ENCODE measurements at regions not wholly inside any gene's neighbourhood (a gene's known extent, or its start where the extent isn't known, plus 50 kb on each side); places are given as distances from the start of the nearest gene placed in this dataset.
"Not testable (repeated sequence)": the region's sequence is repeated elsewhere in the genome, so short reads cannot be mapped to it uniquely, and the experiment has no call there.

DNA sequence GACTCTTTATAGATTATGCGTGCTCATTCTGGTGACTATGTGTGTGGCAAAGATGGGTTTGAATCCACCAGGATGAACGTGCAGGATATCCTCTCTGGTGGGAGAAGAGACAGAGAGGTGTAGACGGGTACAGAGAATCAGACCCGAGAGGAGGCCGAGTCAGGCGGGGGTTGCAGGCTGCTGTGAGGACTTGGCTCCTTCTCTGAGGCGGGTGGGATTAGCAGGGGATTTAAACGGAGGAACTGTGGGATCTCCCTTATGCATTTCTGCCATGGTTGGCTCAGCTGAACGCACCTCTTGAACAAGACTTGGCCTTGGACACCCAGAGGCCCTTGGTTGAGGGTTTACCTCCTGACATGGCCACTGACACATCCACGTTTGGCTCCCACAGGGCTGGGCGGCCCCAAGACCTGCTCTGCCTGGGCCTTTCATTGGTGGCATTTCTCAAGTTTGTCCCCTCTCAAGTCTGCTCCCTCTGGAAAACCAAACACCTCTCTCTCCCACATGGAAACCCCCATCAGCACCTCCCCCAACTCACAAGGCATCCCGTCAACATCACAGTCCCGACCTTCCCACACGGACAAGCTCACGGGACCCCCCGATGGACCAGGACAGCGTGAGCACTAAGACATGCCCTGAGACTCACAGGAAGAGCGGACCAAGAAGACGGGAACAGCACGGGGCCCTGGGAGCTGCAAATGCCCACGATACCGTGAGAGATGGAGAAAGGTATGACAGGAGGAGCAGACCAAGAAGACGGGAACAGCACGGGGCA is 158.3 kb downstream of the RTP5 start:
- no peak for DNase-seq (ENCODE audit: low spot score)

- DNase-seq (ENCODE audit: low spot score), result no peak
Measured at GRCh38 chr2:242029422-242030225, 160.1 kb downstream of the RTP5 start.

GRCh38 chr2:242030226-242030575 is 160.7 kb downstream of the RTP5 start:
- no peak for DNase-seq (ENCODE audit: low spot score)

GRCh38 chr2:242030858-242031257 is 161.3 kb downstream of the RTP5 start:
- DNase-seq (ENCODE audit: low spot score), result no peak

- DNase-seq (ENCODE audit: low spot score), result peak; percentile 22
Measured at GRCh38 chr2:242031481-242032019, 162.0 kb downstream of the RTP5 start.

DNA sequence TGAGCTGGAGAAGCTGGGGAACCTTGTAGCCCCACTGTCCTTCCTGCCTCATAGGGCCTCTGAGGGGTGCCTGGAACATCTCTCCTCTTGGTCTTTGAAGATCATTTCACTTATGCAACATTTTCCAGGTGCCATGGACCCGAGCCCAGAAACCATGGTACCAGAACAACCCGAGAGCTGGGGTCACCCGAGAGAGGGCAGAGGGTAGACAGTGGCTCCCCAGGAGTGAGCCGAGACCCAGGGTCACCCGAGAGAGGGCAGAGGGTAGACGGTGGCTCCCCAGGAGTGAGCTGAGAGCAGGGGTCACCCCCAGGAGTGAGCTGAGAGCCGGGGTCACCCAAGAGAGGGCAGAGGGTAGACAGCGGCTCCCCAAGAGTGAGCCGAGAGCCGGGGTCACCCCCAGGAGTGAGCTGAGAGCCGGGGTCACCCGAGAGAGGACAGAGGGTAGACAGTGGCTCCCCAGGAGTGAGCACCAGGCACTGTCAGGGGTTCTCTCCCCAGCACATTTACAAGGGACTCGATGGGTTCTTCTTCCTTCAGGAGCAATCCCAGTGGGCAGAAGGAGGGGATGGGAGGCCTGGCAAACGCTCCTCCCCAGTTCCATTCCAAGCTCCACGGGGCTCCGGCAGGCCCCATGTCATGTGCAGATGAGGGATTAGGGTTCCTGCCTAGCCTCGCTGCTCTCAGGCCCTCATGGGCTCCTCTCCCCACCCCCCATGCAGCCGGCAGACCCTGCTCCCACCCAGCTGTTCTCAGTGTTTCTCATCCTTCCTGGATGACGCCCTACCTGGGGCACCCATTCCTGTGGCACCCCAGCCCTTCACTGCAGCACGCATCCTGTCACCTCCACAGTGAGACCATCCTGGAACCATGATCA is 163.5 kb downstream of the RTP5 start:
- DNase-seq (ENCODE audit: low spot score), result no peak

DNA sequence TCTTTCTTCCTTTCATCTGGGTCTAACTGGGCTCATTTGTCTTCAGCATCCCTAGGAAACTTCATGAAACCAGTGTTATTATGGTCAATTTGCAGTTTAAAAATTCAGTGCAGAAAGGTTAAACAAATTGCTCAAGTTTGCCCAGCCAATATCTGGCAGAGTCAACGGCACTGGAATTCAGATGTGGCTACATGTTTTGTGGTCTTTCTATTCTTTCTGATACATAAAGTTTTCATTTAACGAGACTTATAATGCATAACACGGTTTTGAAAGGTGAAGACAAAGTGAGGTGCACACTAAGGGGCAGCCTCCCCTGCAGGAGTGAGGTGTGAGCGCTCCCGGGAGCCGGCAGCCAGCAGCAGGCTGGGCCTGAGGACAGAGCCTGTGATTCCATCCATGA is 164.6 kb downstream of the RTP5 start:
- DNase-seq (ENCODE audit: low spot score), result no peak

GRCh38 chr2:242034996-242035814 is 165.7 kb downstream of the RTP5 start:
- DNase-seq (ENCODE audit: low spot score), result no peak

- no peak for DNase-seq (ENCODE audit: low spot score)
Measured at GRCh38 chr2:242035858-242036652, 166.5 kb downstream of the RTP5 start.

DNA sequence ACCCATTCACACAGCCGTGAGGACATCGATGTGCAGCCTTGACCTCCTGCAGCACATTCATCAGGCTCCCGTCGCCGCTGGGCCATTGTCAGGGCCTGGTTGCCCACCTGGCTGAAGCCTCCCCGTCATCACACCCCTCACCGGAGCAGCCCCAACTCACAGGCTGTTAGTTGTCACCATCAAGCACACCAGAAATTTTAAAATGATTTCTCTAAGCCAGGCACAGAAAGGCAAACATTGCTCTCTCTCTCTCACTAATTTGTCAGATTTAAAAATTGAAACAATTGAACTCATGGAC is 167.1 kb downstream of the RTP5 start:
- DNase-seq (ENCODE audit: low spot score), result no peak

- DNase-seq (ENCODE audit: low spot score), result no peak
Measured at GRCh38 chr2:242038166-242038927, 168.8 kb downstream of the RTP5 start.

GRCh38 chr2:242038928-242039341 is 169.4 kb downstream of the RTP5 start:
- DNase-seq (ENCODE audit: low spot score), result no peak

DNA sequence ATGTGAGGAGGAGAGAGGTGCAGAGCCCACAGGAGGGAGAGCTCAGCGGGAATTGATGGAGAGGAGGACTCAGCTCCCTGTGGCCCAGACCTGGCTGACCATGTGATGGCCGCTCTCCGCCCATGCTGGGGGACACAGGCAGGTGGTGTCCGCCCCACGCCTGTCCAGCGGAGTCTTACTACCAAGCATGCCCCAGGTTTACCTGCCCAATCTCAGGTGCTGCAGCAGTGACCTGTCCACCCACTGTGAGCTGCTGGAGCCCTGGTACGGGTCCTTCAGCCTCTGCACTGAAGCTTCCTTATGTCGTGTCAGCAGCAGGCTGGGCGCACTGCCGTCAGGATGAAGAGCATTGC is 170.8 kb downstream of the RTP5 start:
- DNase-seq (ENCODE audit: low spot score), result no peak

DNA sequence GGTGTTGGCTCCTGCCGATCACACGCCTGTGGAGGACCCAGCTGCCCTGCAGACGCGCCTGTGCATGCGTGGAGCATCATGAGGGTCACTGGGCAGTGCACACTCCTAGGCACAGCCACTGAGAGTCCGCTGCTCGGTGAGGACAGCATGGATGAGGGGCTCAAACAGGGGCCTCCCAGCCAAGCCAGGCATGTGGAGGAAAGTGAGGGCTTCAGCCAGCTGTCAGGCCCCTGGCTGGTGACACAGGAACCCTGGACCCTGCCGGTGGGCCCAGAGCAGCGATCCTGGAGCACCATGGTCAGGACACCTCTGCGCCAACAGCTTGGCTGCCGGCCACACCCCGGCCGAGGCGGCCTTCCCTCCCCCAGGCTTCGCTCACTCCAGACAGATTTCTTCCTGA is 171.2 kb downstream of the RTP5 start:
- no peak for DNase-seq (ENCODE audit: low spot score)

- no peak for DNase-seq (ENCODE audit: low spot score)
Measured at GRCh38 chr2:242041816-242042215, 172.3 kb downstream of the RTP5 start.

- no peak for DNase-seq (ENCODE audit: low spot score)
Measured at GRCh38 chr2:242043538-242044312, 174.2 kb downstream of the RTP5 start.

DNA sequence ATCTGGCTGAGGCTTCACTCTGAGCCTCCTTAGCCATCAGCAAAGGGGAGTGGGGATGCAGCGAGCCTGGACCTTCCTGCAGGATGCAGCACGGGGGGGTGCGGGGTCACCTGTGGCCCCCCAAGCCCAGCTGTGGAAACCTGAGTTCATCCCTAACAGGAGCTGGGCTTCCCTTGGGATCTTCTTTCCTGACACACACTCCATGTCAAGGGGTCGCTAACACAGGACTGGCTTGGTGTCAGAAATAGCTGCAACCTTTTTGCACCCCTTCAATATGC is 174.7 kb downstream of the RTP5 start:
- DNase-seq (ENCODE audit: low spot score), result no peak

- DNase-seq (ENCODE audit: low spot score), result not testable (repeated sequence)
Measured at GRCh38 chr2:242045596-242046144, 176.1 kb downstream of the RTP5 start.

- no peak for DNase-seq (ENCODE audit: low spot score)
Measured at GRCh38 chr2:242046206-242046826, 176.8 kb downstream of the RTP5 start.

All from LoVo (cell line).